LHCN-M2 (cell line): ENCODE measurements at regions not wholly inside any gene's neighbourhood (a gene's known extent, or its start where the extent isn't known, plus 50 kb on each side); places are given as distances from the start of the nearest gene placed in this dataset.

Experiments used
- DNase-seq: peaks from one replicate; pipeline ENCODE4 v3.0.0-alpha.2; 2012; ENCODE audit warnings: low read depth

DNA sequence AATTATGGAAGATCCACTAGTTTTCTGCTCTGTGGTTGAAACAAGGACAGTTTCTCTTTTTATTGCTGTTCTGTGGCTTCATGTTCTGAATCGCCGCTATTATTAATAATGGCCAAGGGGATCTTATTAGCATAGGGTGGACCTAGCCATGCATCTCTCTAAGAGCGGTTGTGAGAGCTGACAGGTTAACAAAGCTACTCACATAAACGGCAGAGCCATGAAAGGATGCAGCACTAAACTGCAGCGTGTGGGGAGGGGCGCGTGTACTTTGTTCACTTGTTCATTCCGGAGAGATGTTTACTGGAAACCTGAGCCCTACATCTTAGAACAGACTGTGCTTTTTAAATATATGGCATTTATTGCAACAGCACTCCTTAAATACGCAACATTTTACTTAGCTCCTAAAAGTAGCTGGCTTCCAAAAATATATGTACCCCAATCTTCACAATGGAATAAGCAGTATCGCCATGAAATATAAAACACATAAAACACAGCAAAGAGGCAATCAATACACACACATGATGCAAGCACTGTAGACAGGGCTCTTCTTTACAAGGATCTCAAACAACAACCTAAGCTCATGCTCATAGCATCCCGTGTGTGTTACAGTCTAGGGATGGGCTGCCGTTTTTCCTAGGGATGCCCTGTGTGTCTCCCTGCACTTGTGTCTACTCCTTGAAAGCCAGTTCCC lies 424.6 kb downstream of the MED10 start:
- no peak for DNase-seq

DNA sequence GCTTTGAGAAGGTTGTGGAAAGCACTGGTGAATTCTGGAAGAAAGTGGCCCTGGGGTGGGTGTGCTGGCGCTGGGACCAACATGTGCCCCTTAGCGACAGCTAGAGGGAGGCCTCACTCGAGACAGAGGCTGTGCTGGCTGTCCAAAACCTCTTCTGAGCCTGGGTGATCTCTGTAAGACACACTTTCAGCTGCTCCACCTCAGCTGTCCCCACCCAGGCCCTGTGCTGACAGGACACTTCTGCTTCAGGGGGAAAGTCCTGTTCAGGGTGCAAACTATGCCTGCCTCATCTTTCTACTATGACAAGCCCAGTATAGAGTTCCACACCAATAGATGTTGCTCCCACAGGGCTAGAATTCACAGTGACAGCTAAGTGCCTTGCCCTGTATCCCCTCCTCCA lies 426.4 kb downstream of the MED10 start:
- DNase-seq = no peak

DNA sequence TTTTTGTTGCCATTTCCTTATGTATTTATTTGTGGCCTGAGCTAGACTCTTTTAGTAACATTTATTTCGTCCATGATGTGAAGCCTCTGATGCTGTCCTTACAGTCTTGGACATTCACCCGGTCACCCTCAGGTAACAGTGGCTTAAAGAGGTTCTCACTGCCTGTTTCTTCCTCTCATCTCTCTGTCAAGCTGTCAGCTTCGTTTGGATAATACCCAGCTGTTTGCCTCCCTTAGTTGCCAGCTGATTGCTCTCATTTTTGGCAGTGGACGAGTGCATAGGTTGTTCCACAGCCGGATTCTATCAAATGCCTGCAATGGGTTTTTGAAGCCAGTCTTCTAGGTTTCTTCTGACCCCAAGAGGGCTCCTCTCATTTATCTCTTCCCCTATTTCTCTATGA lies 427.7 kb downstream of the MED10 start:
- no peak for DNase-seq

- DNase-seq = no peak
Observed at GRCh38 chr5:5941486-5941885, 436.9 kb downstream of the MED10 start.

GRCh38 chr5:5939759-5940370 lies 438.5 kb downstream of the MED10 start:
- no peak for DNase-seq

DNA sequence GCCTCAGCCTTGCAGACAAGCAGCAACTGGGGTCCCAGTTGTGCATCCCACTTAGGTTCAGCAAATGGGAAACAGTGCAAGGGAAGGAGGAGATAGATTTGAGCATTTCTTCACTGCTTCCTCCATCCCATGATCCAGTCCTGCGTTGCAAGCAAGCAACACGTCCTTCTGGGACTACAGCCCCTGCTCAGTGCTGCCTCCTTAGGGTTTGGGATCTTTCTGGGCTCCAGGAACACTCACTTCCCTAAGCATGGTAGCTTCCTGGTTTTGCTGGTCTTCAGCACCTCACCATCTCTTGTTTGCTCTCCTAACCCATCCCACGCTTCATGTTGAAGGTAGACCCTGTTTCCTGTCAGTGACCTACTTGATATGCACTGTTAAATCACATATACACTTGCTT lies 444.7 kb downstream of the MED10 start:
- DNase-seq = no peak

- no peak for DNase-seq
Observed at GRCh38 chr5:5932824-5933223, 445.5 kb downstream of the MED10 start.

- DNase-seq = no peak
Observed at GRCh38 chr5:5930561-5930960, 447.8 kb downstream of the MED10 start.

- DNase-seq = no peak
Observed at GRCh38 chr5:5929291-5930020, 448.9 kb downstream of the MED10 start.

- no peak for DNase-seq
Observed at GRCh38 chr5:5925191-5925590, 453.2 kb downstream of the MED10 start.

GRCh38 chr5:5919411-5919810 lies 458.9 kb downstream of the MED10 start:
- no peak for DNase-seq

DNA sequence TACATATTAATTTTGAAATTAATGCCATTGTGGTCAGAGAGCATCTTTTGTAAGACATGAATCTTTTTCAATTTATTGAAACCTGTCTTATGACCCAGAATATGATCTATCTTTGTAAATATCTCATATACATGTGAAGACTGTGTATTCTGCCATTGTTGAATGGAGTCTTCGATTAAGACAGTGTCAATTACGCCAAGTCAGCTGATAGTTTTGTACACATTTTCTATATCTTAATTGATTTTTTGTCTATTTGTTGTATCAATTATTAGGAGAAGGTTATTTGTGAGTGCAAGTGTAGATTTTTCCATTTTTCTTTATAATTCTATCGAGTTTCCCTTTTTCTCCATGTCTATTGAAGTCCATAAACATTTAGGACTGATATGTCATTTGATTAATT lies 471.6 kb downstream of the MED10 start:
- no peak for DNase-seq

DNA sequence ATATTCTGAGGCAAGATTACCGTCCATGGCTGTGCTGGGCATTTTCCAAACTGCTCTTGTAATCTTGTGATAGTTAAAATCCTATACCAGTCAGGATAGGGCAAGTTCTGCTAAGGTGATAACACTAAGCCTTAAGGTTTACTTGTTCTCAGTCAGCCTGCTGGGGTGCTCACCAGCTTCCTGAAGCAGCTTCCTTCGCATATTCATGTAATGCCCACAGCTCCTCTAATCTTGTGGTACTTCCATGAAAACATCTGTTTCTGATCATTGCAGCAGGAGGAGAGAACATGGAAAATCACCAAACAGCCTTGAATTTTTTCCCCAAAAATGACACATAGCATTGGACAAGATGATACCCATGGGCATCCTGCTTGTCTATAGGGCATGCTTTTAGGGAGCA lies 473.2 kb downstream of the MED10 start:
- no peak for DNase-seq

- DNase-seq = no peak
Observed at GRCh38 chr5:5904113-5904512, 474.2 kb downstream of the MED10 start.

DNA sequence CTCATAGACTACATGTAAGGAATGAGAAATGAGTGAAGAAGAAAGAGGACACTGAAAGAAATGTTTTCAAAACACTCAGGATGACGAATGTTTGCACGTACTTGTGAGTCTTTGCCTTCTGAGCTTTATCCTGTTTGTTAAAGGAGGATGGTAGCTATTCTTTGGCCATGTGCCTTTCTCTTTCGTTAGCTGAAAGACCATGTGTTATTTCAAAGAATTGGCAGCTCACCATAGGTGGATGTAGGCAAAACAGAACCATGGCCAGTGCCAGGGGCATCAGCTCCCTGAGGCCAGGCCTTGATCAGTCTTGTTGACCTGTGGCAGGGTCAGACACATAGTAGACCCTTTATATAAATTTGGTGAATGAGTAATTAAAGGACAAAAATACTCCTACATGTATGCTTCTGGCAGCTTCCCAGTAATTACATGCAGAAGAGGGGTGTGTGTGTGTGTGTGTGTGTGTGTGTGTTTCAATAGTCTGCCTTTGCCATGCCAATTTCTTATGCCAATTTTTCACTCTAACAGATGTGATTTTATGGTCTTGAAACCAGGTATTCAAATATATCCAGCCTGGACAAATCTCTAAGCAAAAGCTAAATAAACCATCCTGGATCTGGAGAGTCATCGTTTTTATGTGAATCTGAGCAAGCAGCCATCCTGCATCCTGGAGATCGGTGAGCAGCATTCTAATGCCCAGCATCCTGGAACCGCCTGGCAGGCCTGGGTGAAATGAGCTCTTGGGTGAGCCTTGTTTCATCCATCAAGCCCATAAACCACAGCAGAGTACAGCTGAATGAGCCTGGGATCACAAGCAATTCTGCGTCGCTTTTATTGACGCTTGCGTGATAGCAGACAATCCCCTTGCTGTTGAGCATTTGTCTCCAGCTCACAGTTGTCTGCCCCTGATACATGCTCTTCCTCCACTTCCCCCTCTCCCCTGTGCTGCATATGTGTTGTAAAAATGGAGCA lies 475.4 kb downstream of the MED10 start:
- DNase-seq = no peak

DNA sequence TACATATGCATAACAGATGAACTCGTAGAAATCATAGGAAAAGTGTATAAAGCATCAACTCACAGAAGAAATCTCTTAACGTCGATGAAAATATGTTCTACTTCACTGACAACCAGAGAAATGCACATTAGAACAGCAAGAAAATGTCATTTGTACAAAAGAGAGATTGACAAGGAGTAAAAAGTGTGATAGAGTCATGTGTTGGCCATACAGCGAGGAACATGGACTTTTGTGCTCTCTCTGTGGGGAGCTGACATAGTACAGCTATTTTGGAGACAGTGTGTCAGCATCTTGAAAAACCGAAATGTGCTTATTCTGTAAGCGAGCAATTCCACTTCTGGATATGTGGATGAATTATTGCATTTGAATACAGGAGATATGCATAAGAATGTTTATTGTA lies 477.9 kb downstream of the ICE1 start:
- no peak for DNase-seq

- DNase-seq = no peak
Observed at GRCh38 chr5:5899716-5900115, 477.2 kb downstream of the ICE1 start.

DNA sequence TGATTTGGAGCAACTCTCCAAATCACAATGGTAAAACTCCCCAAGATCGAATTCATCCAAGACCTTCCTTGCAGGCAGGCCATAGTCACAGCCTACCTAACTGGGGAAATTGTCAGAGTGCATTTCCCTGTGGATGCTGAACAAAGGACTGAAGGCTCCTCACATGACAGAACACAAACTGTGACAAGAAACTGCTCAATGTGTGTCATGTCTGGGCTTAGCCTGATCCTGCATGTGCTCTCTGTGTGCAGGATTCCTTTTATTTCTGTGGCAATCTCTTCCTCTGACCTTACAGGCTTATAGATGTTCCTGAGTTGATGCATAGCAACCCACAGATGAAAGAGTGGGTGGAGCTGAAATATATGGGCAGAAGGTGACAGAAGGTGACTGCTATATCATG lies 465.8 kb downstream of the ICE1 start:
- no peak for DNase-seq

DNA sequence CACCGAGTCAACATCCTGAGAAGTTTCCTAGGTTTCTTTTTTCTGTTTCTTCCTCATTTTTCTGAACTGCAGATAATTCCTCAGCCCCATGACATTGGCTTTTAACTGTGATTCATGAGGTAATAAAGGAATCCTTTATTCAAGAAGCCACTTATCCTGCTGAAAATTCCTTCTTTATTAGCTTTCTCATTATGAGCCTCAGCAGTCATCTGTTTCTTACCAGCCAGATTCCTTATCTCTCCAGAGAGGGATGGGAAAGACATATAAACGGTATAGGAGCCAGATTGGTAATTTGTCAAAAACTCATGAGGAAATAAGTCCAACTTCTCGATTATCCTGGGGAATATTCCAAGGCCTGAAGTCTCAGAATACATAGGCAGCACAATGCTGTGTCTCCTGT lies 465.4 kb downstream of the ICE1 start:
- DNase-seq = no peak

DNA sequence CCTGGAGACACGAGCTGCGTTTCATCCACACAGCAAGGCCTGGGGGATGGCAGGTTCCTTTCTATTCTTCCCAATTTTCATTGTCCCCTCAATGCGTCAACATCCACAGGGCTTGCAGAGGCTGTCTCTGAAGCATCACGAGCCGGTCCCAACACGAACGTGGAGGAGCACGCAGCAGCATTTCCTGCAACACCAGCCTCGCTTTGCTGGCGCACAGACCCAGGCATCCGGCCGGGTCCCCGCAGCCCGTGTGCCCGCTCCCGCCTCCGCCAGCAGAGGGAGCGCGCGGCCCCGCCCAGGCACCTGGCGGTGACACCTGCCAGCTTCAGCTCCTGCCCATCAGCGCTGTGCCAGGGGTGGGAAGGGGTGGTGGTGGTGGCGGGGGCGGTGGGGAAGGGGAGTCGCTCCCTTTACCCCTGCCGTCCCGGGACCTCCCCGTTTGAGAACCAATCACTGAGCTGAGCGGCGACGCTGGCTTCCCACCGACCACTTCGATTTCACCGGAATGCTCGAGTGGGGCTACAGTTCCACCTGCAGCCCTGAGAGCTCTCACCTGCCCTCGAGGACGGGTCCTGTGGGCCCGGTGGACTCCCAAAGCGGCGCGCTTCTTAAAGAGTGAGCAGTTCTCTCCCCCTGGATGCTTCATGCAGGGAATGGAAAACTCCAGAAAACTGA lies 464.5 kb downstream of the ICE1 start:
- no peak for DNase-seq

- no peak for DNase-seq
Observed at GRCh38 chr5:5886353-5886752, 463.9 kb downstream of the ICE1 start.
